ENCODE measurements at regions not wholly inside any gene's neighbourhood (a gene's known extent, or its start where the extent isn't known, plus 50 kb on each side); places are given as distances from the start of the nearest gene placed in this dataset.
A peak's percentile ranks its signal among the peaks of the same experiment; 100 is the strongest.
"Not testable (repeated sequence)": the region's sequence is repeated elsewhere in the genome, so short reads cannot be mapped to it uniquely, and the experiment has no call there.

- no peak for DNase-seq
Observed at GRCh38 chr4:42205541-42205940, 53.1 kb upstream of the BEND4 start.

GRCh38 chr4:42216664-42217063 lies 64.2 kb upstream of the BEND4 start:
- DNase-seq: no peak

- DNase-seq: peak; percentile 8 to 14
Observed at GRCh38 chr4:42225286-42225685, 72.8 kb upstream of the BEND4 start.

- DNase-seq: no peak
Observed at GRCh38 chr4:42234817-42235216, 82.4 kb upstream of the BEND4 start.

GRCh38 chr4:42235304-42236021 lies 83.0 kb upstream of the BEND4 start:
- DNase-seq: no peak

- no peak for DNase-seq
Observed at GRCh38 chr4:42237010-42237409, 84.6 kb upstream of the BEND4 start.

GRCh38 chr4:42237451-42237850 lies 85.0 kb upstream of the BEND4 start:
- no peak for DNase-seq

- no peak for DNase-seq
Observed at GRCh38 chr4:42248972-42249371, 96.5 kb upstream of the BEND4 start.

GRCh38 chr4:42252315-42252714 lies 99.9 kb upstream of the BEND4 start:
- DNase-seq: no peak

GRCh38 chr4:42257645-42258044 lies 105.2 kb upstream of the BEND4 start:
- DNase-seq: not testable (repeated sequence)

GRCh38 chr4:42262701-42263490 lies 110.4 kb upstream of the BEND4 start:
- no peak for DNase-seq

GRCh38 chr4:42265782-42266602 lies 113.5 kb upstream of the BEND4 start:
- no peak for DNase-seq

GRCh38 chr4:42267724-42268123 lies 115.3 kb upstream of the BEND4 start:
- no peak for DNase-seq

- DNase-seq: no peak
Observed at GRCh38 chr4:42268824-42269223, 116.4 kb upstream of the BEND4 start.

GRCh38 chr4:42271096-42271495 lies 118.6 kb upstream of the BEND4 start:
- no peak for DNase-seq

- no peak for DNase-seq
Observed at GRCh38 chr4:42277291-42277690, 120.0 kb upstream of the SHISA3 start.

- no peak for DNase-seq
Observed at GRCh38 chr4:42278709-42279324, 118.5 kb upstream of the SHISA3 start.

- peak; percentile 69 to 70 for DNase-seq
Observed at GRCh38 chr4:42280327-42281095, 116.8 kb upstream of the SHISA3 start.

- DNase-seq: no peak
Observed at GRCh38 chr4:42281324-42282020, 115.8 kb upstream of the SHISA3 start.

GRCh38 chr4:42282081-42282901 lies 115.0 kb upstream of the SHISA3 start:
- peak; percentile 58 to 72 for DNase-seq
